HG02885 (cell line): ENCODE measurements at regions not wholly inside any gene's neighbourhood (a gene's known extent, or its start where the extent isn't known, plus 50 kb on each side); places are given as distances from the start of the nearest gene placed in this dataset.
"Not testable (repeated sequence)": the region's sequence is repeated elsewhere in the genome, so short reads cannot be mapped to it uniquely, and the experiment has no call there.

Source experiments
- ATAC-seq: cut with Tn5 transposase; IDR thresholded peaks from one replicate; pipeline ENCODE4 v1.9.1; 2021; ENCODE audit warnings: mild to moderate bottlenecking; ENCODE audit not compliant: unreplicated experiment, poor library complexity

- ATAC-seq = no peak
Observed at GRCh38 chr4:10281996-10282395, 165.4 kb upstream of the WDR1 start.

- ATAC-seq = no peak
Observed at GRCh38 chr4:10279261-10279660, 162.7 kb upstream of the WDR1 start.

GRCh38 chr4:10278071-10278470 lies 161.5 kb upstream of the WDR1 start:
- no peak for ATAC-seq

- no peak for ATAC-seq
Observed at GRCh38 chr4:10276152-10276551, 159.6 kb upstream of the WDR1 start.

GRCh38 chr4:10275696-10276095 lies 159.1 kb upstream of the WDR1 start:
- no peak for ATAC-seq

- no peak for ATAC-seq
Observed at GRCh38 chr4:10273030-10273429, 156.4 kb upstream of the WDR1 start.

GRCh38 chr4:10272511-10272910 lies 155.9 kb upstream of the WDR1 start:
- no peak for ATAC-seq

GRCh38 chr4:10267066-10267465 lies 150.5 kb upstream of the WDR1 start:
- no peak for ATAC-seq

- ATAC-seq = no peak
Observed at GRCh38 chr4:10260777-10261176, 144.2 kb upstream of the WDR1 start.

- ATAC-seq = no peak
Observed at GRCh38 chr4:10259976-10260375, 143.4 kb upstream of the WDR1 start.

GRCh38 chr4:10256203-10256602 lies 139.6 kb upstream of the WDR1 start:
- no peak for ATAC-seq

GRCh38 chr4:10253765-10254164 lies 137.2 kb upstream of the WDR1 start:
- ATAC-seq = no peak

GRCh38 chr4:10245751-10246150 lies 129.2 kb upstream of the WDR1 start:
- ATAC-seq = no peak

- ATAC-seq = no peak
Observed at GRCh38 chr4:10243856-10244255, 127.3 kb upstream of the WDR1 start.

GRCh38 chr4:10240691-10241090 lies 124.1 kb upstream of the WDR1 start:
- no peak for ATAC-seq

- no peak for ATAC-seq
Observed at GRCh38 chr4:10239982-10240654, 123.5 kb upstream of the WDR1 start.

- no peak for ATAC-seq
Observed at GRCh38 chr4:10237131-10237530, 120.5 kb upstream of the WDR1 start.

- ATAC-seq = no peak
Observed at GRCh38 chr4:10232114-10232513, 115.5 kb upstream of the WDR1 start.

GRCh38 chr4:10226756-10227155 lies 110.2 kb upstream of the WDR1 start:
- ATAC-seq = no peak

- peak; percentile 81 for ATAC-seq
Observed at GRCh38 chr4:10225096-10225495, 108.5 kb upstream of the WDR1 start.

GRCh38 chr4:10223782-10224181 lies 107.2 kb upstream of the WDR1 start:
- no peak for ATAC-seq

- ATAC-seq = not testable (repeated sequence)
Observed at GRCh38 chr4:10213481-10213880, 96.9 kb upstream of the WDR1 start.

- ATAC-seq = no peak
Observed at GRCh38 chr4:10212901-10213300, 96.3 kb upstream of the WDR1 start.
